Ascending aorta (tissue), 2 donors: ENCODE measurements at regions not wholly inside any gene's neighbourhood (a gene's known extent, or its start where the extent isn't known, plus 50 kb on each side); places are given as distances from the start of the nearest gene placed in this dataset.

ENCODE experiments used
- DNase-seq, 2 donors: peaks; one replicate each; pipeline ENCODE4 v3.0.0-alpha.2; 2019; ENCODE audit warnings: low spot score in 2 of 2
- H3K27ac ChIP-seq, 2 donors: fragments of 200-600 bp; sonication (generic); one replicate each; pipeline ENCODE4 v1.5.1; 2016 to 2017; ENCODE audit warnings: mild to moderate bottlenecking in 1 of 2
- H3K27me3 ChIP-seq: fragments of 200-600 bp; sonication (generic); one replicate; pipeline ENCODE4 v1.5.1; 2017
- H3K36me3 ChIP-seq, 2 donors: fragments of 200-600 bp; sonication (generic); one replicate each; pipeline ENCODE4 v1.5.1; 2016
- H3K4me1 ChIP-seq, 2 donors: fragments of 200-600 bp; sonication (generic); one replicate each; pipeline ENCODE4 v1.5.1; 2016 to 2017; ENCODE audit warnings: mild to moderate bottlenecking in 1 of 2
- H3K4me3 ChIP-seq, 2 donors: fragments of 200-600 bp; sonication (generic); one replicate each; pipeline ENCODE4 v1.5.1; 2016 to 2017; ENCODE audit warnings: mild to moderate bottlenecking in 1 of 2
- H3K9me3 ChIP-seq, 2 donors: fragments of 200-600 bp; sonication (generic); one replicate each; pipeline ENCODE4 v1.5.1; 2016
- intact Hi-C: fragments of 100-400 bp; cut with DNase I; formaldehyde crosslinking; loops from one replicate; pipeline ENCODE4 v1.15.1; 2023
- TF ChIP-seq, protein P1 (sequence below), 3 experiments: fragments of 200-600 bp in 2 of 3; fragments of 450-650 bp in 1 of 3; sonication (generic) in 2 of 3; IDR thresholded peaks; one replicate each; pipeline ENCODE4 v1.5.1; 2016 to 2019; ENCODE audit warnings: antibody characterized with exemption in 3 of 3, mild to moderate bottlenecking in 1 of 3, moderate library complexity in 1 of 3

DNA sequence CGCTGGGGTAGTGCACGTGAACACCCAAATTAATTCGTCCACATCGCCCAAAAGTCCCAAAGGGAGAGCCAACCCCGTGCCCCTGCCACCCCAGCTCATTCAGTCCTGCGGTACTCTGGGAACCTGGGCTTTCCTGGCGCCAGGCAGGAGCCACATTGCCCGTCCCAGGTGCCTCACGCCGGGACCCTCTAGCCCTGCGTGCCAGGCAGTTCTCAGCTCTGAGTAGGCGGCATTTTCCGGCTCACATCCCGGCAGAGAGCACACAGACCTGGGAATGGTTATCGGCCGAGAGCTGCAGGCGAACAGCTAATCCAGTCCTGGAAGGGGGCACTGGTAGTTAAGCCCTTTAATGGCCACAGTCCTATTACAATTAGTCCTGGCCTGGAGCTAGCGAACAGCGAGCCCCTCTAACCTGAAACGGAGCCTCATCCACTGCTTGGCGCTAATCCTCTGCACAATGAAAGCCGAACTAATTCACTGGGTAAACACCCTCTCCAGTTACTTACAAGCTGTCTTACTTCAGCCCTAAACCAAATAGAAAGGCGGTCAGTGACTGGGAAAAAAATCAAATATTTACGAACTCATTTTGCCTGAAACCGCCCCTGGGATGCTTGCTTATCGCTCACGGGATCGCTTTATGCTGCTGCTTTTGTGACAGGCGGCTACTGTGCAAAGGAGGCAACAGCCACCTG lies 254.6 kb upstream of the SOX14 start:
- Histone ChIP-seq H3K4me3 (no peak overlapping the region), H3K4me1 (no peaks in the 10 kb centered on the region), H3K36me3 (no peaks in the 10 kb centered on the region), H3K27ac (no peak overlapping the region), H3K27me3 (no peaks in the 10 kb centered on the region), H3K9me3 (no peaks in the 10 kb centered on the region)
- DNase-seq = no peak
- intact Hi-C loops = no loop called here
- TF ChIP-seq, protein P1, sequence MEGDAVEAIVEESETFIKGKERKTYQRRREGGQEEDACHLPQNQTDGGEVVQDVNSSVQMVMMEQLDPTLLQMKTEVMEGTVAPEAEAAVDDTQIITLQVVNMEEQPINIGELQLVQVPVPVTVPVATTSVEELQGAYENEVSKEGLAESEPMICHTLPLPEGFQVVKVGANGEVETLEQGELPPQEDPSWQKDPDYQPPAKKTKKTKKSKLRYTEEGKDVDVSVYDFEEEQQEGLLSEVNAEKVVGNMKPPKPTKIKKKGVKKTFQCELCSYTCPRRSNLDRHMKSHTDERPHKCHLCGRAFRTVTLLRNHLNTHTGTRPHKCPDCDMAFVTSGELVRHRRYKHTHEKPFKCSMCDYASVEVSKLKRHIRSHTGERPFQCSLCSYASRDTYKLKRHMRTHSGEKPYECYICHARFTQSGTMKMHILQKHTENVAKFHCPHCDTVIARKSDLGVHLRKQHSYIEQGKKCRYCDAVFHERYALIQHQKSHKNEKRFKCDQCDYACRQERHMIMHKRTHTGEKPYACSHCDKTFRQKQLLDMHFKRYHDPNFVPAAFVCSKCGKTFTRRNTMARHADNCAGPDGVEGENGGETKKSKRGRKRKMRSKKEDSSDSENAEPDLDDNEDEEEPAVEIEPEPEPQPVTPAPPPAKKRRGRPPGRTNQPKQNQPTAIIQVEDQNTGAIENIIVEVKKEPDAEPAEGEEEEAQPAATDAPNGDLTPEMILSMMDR (IDR thresholded peaks at IDR 0.05) = no peak

DNA sequence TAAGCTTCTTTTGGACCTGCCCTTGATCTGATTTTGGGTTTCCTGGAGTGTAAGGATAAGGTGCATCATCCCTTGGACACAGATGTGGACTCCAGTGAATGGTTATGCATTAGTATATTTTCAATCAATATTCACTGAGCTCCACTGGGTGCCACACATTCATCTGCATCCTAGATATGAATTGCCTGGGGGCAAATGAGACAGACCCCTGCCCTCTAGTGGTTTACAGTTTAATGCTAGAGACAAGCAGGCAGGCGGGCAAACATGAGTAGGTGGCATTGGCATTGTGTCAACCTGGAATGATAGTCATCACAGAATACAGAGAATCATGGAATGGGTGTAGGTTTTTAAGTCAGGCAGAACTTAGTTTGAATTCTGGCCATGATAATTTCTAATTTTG lies 252.5 kb upstream of the SOX14 start:
- H3K4me3 ChIP-seq = no peak overlapping the region
- TF ChIP-seq, protein P1 (IDR thresholded peaks at IDR 0.05) = no peak
- H3K27me3 ChIP-seq = no peaks in the 10 kb centered on the region
- no peaks in the 10 kb centered on the region for H3K36me3 ChIP-seq
- no peak overlapping the region for H3K27ac ChIP-seq
- no peak for DNase-seq
- intact Hi-C loops = no loop called here
- H3K9me3 ChIP-seq = no peaks in the 10 kb centered on the region
- no peaks in the 10 kb centered on the region for H3K4me1 ChIP-seq

DNA sequence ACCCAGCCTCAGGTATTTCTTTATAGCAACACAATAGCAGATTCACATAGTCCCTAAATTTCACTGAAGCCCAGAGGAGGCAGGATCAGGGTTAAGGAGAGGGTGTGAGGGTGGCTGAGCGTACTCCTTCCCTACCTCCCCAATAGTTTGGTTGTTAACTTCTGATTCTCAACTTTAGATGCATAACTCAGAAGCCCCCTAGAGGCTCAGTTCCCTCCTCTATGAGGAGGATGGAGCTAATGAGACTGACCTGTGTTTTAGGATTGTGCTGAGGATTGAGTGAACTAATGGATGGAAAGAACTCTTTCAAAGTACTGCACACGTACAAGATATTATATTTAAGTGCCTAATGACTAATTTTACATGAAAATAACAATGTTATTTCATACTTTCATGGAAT lies 249.3 kb upstream of the SOX14 start:
- no peak overlapping the region for H3K4me3 ChIP-seq
- no peaks in the 10 kb centered on the region for H3K27me3 ChIP-seq
- intact Hi-C loops = no loop called here
- H3K4me1 ChIP-seq = no peaks in the 10 kb centered on the region
- DNase-seq = no peak
- H3K9me3 ChIP-seq = no peaks in the 10 kb centered on the region
- TF ChIP-seq, protein P1 (IDR thresholded peaks at IDR 0.05) = no peak
- no peaks in the 10 kb centered on the region for H3K36me3 ChIP-seq
- H3K27ac ChIP-seq = no peak overlapping the region

DNA sequence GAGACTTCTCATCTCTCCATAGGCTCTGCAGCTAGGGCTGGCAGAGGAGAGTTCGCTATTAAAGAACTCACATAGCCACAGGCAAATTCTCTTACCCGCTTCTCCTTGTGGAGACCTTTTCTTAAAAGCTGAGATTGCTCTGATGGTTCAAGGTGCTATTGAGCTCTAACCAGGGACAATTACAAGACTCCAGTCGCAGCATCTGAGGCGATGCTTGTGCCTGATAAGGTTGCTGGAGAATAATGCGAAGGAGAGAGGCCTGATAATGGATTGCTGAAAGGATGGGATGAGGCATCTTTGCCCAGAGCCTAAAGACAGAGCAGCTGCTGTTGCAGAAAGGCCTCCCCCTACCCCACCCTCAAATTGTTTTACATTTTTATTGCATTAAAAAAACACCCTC lies 244.5 kb upstream of the SOX14 start:
- Histone ChIP-seq H3K4me3 (no peak overlapping the region), H3K27me3 (no peaks in the 10 kb centered on the region), H3K27ac (no peak overlapping the region), H3K36me3 (no peaks in the 10 kb centered on the region), H3K9me3 (no peaks in the 10 kb centered on the region), H3K4me1 (no peaks in the 10 kb centered on the region)
- no peak for DNase-seq
- intact Hi-C loops = no loop called here
- TF ChIP-seq, protein P1 (IDR thresholded peaks at IDR 0.05) = no peak

DNA sequence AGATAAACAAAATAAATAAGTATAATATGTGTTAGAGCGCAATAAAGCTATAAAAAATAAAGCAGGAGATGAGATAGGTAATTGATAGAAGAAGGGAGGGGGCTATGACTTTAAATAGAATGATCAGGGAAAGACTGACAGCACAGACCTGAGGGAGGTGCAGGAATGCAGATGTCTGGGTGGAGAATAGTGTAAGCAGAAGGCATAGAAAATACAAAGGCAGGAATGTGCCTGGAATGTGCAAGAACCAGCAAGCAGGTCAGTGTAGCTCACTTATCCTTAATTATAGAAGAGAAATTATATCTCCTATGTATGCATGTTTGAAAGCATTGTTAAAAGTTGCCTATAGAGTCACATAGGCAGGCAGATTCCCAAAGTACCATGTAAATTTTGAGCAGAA lies 239.4 kb upstream of the SOX14 start:
- Histone ChIP-seq H3K27me3 (no peaks in the 10 kb centered on the region), H3K27ac (no peak overlapping the region), H3K4me3 (no peak overlapping the region), H3K9me3 (no peaks in the 10 kb centered on the region), H3K36me3 (no peaks in the 10 kb centered on the region), H3K4me1 (no peaks in the 10 kb centered on the region)
- TF ChIP-seq, protein P1 (IDR thresholded peaks at IDR 0.05) = no peak
- intact Hi-C loops = no loop called here
- DNase-seq = no peak

DNA sequence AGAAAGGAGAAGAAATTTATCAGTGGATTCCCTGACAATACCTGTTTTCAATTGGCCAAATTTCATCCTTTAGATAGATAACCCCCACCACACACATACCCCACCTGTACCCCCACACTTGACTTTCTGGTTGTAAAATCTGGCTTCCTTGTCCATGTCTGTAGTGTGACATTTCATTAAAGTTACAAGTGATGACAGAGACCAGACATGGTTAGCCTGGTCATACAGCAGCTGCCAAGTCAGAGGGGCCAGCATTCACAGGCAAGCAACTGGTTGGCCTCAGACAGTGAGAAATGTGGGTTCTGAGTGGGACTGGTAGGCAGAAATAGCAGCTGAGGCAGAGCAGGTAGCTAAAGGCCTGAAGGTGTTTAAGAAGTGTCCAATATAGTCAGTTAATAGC lies 238.6 kb upstream of the SOX14 start:
- TF ChIP-seq, protein P1 (IDR thresholded peaks at IDR 0.05) = no peak

More for the DNA sequence above, 238.6 kb upstream of the SOX14 start:
- Histone ChIP-seq H3K27ac (no peak overlapping the region), H3K27me3 (no peaks in the 10 kb centered on the region), H3K4me3 (no peak overlapping the region), H3K4me1 (no peaks in the 10 kb centered on the region), H3K9me3 (no peaks in the 10 kb centered on the region), H3K36me3 (no peaks in the 10 kb centered on the region)
- intact Hi-C loops = no loop called here
- no peak for DNase-seq
